Naive B cell (primary cell): ENCODE measurements at regions not wholly inside any gene's neighbourhood (a gene's known extent, or its start where the extent isn't known, plus 50 kb on each side); places are given as distances from the start of the nearest gene placed in this dataset.
"Not testable (repeated sequence)": the region's sequence is repeated elsewhere in the genome, so short reads cannot be mapped to it uniquely, and the experiment has no call there.

Experiments
- ATAC-seq, 2 donors: fragments of 150-1000 bp; cut with Tn5 transposase; 2 replicates each; pipeline ENCODE4 v1.10.0; 2021; ENCODE audit warnings: low read depth in 2 of 2, mild to moderate bottlenecking in 2 of 2, moderate library complexity in 2 of 2
- DNase-seq: peaks from one replicate; pipeline ENCODE4 v3.0.0; 2022
- H3K27ac Mint-ChIP-seq, 6 donors: one replicate each; pipeline ENCODE4 v1.8.0; 2020 to 2022; ENCODE audit warnings: mild to moderate bottlenecking in 6 of 6, mixed read lengths in 6 of 6, moderate library complexity in 5 of 6, inconsistent platforms in 2 of 6
- H3K27me3 Mint-ChIP-seq, 3 donors: one replicate each; pipeline ENCODE4 v1.8.0; 2021 to 2022; ENCODE audit warnings: mixed read lengths in 3 of 3, mild to moderate bottlenecking in 1 of 3
- H3K36me3 Mint-ChIP-seq, 2 donors: one replicate each; pipeline ENCODE4 v1.8.0; 2020 to 2022; ENCODE audit warnings: mixed read lengths in 2 of 2, inconsistent platforms in 1 of 2, mild to moderate bottlenecking in 1 of 2
- H3K4me1 Mint-ChIP-seq, 3 donors: one replicate each; pipeline ENCODE4 v1.8.0; 2020 to 2022; ENCODE audit warnings: mixed read lengths in 3 of 3, inconsistent platforms in 1 of 3, mild to moderate bottlenecking in 1 of 3, moderate library complexity in 1 of 3
- H3K4me3 Mint-ChIP-seq, 8 donors: one replicate each; pipeline ENCODE4 v1.8.0; 2020 to 2022; ENCODE audit warnings: mild to moderate bottlenecking in 8 of 8, mixed read lengths in 8 of 8, moderate library complexity in 8 of 8, inconsistent platforms in 2 of 8
- H3K9me3 Mint-ChIP-seq, 7 donors: one replicate each; pipeline ENCODE4 v1.8.0; 2020 to 2022; ENCODE audit warnings: mixed read lengths in 7 of 7, mild to moderate bottlenecking in 5 of 7, inconsistent platforms in 2 of 7, moderate library complexity in 1 of 7

DNA sequence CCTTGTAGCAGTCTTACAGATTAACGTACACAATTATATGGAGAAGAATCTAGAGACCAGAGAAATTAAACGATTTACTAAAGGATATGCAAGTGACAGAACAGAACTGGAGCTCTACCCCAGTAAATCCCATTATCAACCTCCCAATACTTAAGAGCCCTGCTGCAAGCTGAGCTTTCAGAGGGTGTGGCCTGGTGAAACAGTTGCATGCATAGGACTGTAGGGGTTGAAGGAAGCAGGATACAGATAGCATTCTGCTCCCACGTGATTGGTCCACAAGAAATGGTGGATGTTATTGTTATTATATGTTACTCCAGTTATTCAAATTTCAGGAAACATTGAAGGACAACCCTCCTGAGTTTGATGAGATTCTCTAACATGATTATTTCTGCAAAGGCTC, 210.8 kb upstream of the THUMPD2 start:
- H3K27ac Mint-ChIP-seq = no peak overlapping the region
- H3K4me1 Mint-ChIP-seq = no peaks in the 10 kb centered on the region
- ATAC-seq (no peak), DNase-seq (no peak)
- H3K36me3 Mint-ChIP-seq = no peaks in the 10 kb centered on the region
- H3K9me3 Mint-ChIP-seq = peaks cover 0 to 10% (median 0%) of the 10 kb centered on the region in 7 donors
- no peak overlapping the region for H3K4me3 Mint-ChIP-seq
- H3K27me3 Mint-ChIP-seq = no peaks in the 10 kb centered on the region

DNA sequence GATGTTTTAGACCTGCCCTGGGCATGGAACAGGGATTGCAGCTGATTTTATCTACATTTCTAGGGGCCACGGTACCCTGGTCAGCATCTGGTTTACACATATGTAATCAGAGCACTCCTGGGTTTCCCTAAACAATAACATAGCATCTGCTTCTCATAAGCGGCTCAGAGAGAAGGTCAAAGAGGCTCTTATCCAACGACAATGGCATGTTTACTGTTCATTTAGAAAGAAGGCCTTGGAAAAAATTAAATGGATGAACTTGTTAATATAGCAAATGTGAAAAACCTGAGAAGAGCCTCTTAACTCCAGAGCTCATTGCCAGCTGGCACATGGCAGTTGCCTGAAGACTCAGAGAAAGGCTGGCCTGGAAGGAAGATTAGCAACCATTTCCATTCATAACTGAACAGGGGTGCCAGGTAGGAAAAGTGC, 202.8 kb upstream of the THUMPD2 start:
- ATAC-seq = no peak
- Mint-ChIP-seq H3K4me1 (no peaks in the 10 kb centered on the region), H3K27ac (no peak overlapping the region), H3K9me3 (peaks cover 0 to 10% (median 2%) of the 10 kb centered on the region in 7 donors), H3K4me3 (no peak overlapping the region), H3K27me3 (no peaks in the 10 kb centered on the region), H3K36me3 (no peaks in the 10 kb centered on the region)
- no peak for DNase-seq

GRCh38 chr2:39975476-39976020, 196.5 kb upstream of the THUMPD2 start:
- no peaks in the 10 kb centered on the region for H3K36me3 Mint-ChIP-seq
- no peaks in the 10 kb centered on the region for H3K4me1 Mint-ChIP-seq
- no peak for DNase-seq
- H3K9me3 Mint-ChIP-seq = peaks cover 0 to 9% (median 2%) of the 10 kb centered on the region in 7 donors
- no peak overlapping the region for H3K27ac Mint-ChIP-seq
- ATAC-seq = no peak
- H3K4me3 Mint-ChIP-seq = no peak overlapping the region
- no peaks in the 10 kb centered on the region for H3K27me3 Mint-ChIP-seq

GRCh38 chr2:39968037-39968436, 189.0 kb upstream of the THUMPD2 start:
- no peak overlapping the region for H3K27ac Mint-ChIP-seq
- no peaks in the 10 kb centered on the region for H3K27me3 Mint-ChIP-seq
- peaks cover 0 to 4% of the 10 kb centered on the region in 2 donors for H3K36me3 Mint-ChIP-seq
- ATAC-seq (no peak), DNase-seq (no peak)
- no peaks in the 10 kb centered on the region for H3K4me1 Mint-ChIP-seq
- H3K4me3 Mint-ChIP-seq = no peak overlapping the region
- peaks cover 0 to 4% (median 0%) of the 10 kb centered on the region in 7 donors for H3K9me3 Mint-ChIP-seq

DNA sequence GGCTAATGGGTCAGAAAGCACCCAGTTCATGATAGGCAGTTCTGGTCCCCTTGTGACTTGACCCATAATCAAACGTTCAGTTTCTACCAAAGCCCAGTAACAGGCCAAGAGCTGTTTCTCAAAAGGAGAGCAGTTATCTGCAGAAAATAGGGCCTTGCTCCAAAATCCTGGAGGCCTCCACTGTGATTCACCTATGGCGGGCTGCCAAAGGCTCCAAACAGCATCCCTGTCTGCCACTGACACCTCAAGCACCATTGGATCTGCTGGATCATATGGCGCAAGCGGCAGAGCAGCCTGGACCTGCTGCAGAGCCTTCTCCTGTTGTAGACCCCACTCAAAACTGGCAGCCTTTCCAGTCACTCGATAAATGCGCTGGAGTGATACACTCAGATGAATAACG, 181.6 kb upstream of the THUMPD2 start:
- not testable (repeated sequence) for H3K4me3 Mint-ChIP-seq, H3K27me3 Mint-ChIP-seq

DNA sequence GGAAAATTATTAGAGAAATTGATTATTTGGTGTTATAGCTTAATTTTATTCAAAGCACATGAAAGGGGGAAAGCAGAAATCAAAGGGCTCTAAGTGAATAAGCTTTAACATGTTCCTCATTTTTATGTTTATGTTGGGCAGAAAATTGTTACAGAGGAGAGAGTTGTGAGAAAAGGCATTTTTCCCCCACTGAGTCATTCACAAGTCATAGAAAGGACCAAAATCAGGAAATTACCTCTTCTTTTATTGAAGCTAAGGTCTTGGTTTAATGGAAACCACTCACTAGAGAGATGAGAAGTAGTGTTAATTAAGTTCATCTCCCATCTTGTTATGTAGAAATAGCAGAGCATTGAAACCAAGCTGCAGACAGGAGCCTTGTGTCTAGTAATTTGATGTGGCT, 175.3 kb upstream of the THUMPD2 start:
- Mint-ChIP-seq H3K36me3 (no peaks in the 10 kb centered on the region), H3K27me3 (no peaks in the 10 kb centered on the region), H3K4me3 (no peak overlapping the region), H3K4me1 (no peaks in the 10 kb centered on the region), H3K27ac (no peak overlapping the region), H3K9me3 (no peaks in the 10 kb centered on the region)
- ATAC-seq (no peak), DNase-seq (no peak)

More for the DNA sequence above, 181.6 kb upstream of the THUMPD2 start:
- not testable (repeated sequence) for H3K9me3 Mint-ChIP-seq, H3K27ac Mint-ChIP-seq, H3K4me1 Mint-ChIP-seq, DNase-seq, H3K36me3 Mint-ChIP-seq, ATAC-seq

- Mint-ChIP-seq H3K4me1 (no peaks in the 10 kb centered on the region), H3K4me3 (no peak overlapping the region), H3K9me3 (no peaks in the 10 kb centered on the region), H3K36me3 (no peaks in the 10 kb centered on the region), H3K27ac (no peak overlapping the region), H3K27me3 (no peaks in the 10 kb centered on the region)
- DNase-seq (no peak), ATAC-seq (no peak)
These were observed 170.1 kb upstream of the THUMPD2 start for GRCh38 chr2:39949131-39949530.

DNA sequence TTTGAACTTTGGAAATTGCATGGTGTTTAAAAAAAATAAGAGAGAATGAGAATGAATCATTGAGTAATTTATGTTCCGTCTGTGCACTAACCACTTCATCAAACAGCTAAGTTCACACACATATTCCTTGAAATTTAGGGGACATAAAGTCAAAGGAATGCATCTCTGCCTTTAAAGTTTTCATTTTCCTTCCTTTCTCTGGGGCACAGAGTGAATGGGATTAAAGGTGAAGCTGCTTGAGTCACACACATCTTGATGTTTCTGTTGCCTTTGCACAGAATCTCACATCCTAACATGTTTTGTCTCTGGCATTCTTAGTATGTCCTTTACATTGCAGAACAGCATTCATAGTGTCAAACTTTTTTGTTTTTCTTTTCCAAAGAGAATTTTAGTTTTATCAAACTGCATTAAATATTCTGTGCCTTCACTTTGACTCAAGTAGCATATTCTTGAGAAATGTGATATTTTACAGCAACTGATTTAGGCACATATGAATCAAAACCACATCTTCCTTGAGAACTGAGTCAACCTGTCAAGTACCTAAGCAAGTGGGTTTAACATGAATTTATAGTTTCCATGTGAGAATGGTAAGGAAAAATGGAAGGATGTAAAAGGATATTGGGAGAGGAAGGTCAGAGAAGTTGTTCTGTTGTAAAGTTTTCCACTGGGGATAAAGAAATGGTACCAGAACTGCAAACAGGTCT, 169.1 kb upstream of the THUMPD2 start:
- no peak overlapping the region for H3K4me3 Mint-ChIP-seq

GRCh38 chr2:39947294-39948015, 168.4 kb upstream of the THUMPD2 start:
- Mint-ChIP-seq H3K27ac (no peak overlapping the region), H3K27me3 (no peaks in the 10 kb centered on the region), H3K36me3 (no peaks in the 10 kb centered on the region)

More for the DNA sequence above, 169.1 kb upstream of the THUMPD2 start:
- Mint-ChIP-seq H3K36me3 (no peaks in the 10 kb centered on the region), H3K9me3 (no peaks in the 10 kb centered on the region), H3K27ac (no peak overlapping the region), H3K4me1 (no peaks in the 10 kb centered on the region), H3K27me3 (no peaks in the 10 kb centered on the region)
- no peak for ATAC-seq
- no peak for DNase-seq

GRCh38 chr2:39942950-39943349, 163.9 kb upstream of the THUMPD2 start:
- Mint-ChIP-seq H3K9me3 (peaks cover 0 to 3% (median 0%) of the 10 kb centered on the region in 7 donors), H3K27me3 (no peaks in the 10 kb centered on the region), H3K4me3 (no peak overlapping the region), H3K4me1 (peaks cover 0 to under 1% (median 0%) of the 10 kb centered on the region in 3 donors), H3K36me3 (no peaks in the 10 kb centered on the region), H3K27ac (no peak overlapping the region)
- DNase-seq = no peak
- no peak for ATAC-seq

More at GRCh38 chr2:39947294-39948015, 168.4 kb upstream of the THUMPD2 start:
- ATAC-seq = no peak
- Mint-ChIP-seq H3K4me1 (no peaks in the 10 kb centered on the region), H3K9me3 (no peaks in the 10 kb centered on the region), H3K4me3 (no peak overlapping the region)
- DNase-seq = no peak

DNA sequence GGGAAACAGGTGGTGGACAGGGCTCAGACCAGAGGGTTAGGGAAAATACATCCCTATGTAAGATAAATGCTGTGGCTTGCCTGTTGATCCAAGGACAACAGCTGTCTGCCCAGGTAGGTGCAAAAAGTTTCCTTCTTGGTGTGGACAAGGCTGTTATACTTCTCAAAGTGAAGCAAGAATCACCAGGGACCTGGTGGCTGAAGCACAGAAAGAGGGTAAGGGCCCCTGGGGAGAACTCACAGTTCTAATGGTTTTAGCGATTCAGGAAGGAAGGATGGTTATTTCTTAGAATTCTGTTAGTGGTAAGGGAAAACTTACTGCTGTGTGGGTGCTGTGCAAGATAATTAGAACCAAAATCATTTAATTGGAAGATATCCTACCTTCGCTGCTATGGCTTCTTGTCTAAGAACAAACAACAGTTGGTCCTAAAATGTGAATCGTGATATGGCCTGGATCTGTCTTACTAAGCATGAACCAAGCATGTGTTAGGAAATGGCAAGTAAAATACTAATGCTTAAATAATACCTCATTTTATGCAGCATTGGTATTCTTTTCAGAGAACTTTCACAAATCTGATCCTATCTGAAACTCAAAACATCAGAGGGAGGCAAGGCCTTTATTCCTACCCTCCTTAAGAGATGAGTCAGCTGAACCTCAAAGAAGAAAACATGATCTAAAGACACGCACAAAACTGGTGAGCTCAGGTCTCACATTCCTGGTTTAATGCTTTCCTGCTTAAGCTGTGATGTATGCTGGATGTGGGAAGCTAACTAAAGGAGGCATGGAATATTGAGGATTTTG, 159.2 kb upstream of the THUMPD2 start:
- Mint-ChIP-seq H3K27ac (no peak overlapping the region), H3K4me3 (no peak overlapping the region), H3K36me3 (no peaks in the 10 kb centered on the region), H3K27me3 (no peaks in the 10 kb centered on the region), H3K9me3 (peaks cover 0 to 4% (median 0%) of the 10 kb centered on the region in 7 donors), H3K4me1 (peaks cover 0 to 6% (median 0%) of the 10 kb centered on the region in 3 donors)
- DNase-seq (no peak), ATAC-seq (no peak)

GRCh38 chr2:39937621-39938020, 158.6 kb upstream of the THUMPD2 start:
- Mint-ChIP-seq H3K27ac (no peak overlapping the region), H3K9me3 (peaks cover 0 to 4% (median 0%) of the 10 kb centered on the region in 7 donors), H3K4me3 (no peak overlapping the region), H3K4me1 (peaks cover 0 to 6% (median 0%) of the 10 kb centered on the region in 3 donors), H3K36me3 (no peaks in the 10 kb centered on the region), H3K27me3 (no peaks in the 10 kb centered on the region)
- DNase-seq = no peak
- no peak for ATAC-seq

- ATAC-seq (no peak), DNase-seq (no peak)
- Mint-ChIP-seq H3K9me3 (peaks cover 0 to 4% (median 0%) of the 10 kb centered on the region in 7 donors), H3K36me3 (no peaks in the 10 kb centered on the region), H3K4me3 (no peak overlapping the region), H3K27ac (no peak overlapping the region), H3K4me1 (peaks cover 0 to 6% (median 0%) of the 10 kb centered on the region in 3 donors), H3K27me3 (no peaks in the 10 kb centered on the region)
These were observed 155.8 kb upstream of the THUMPD2 start for GRCh38 chr2:39934851-39935250.
